Neuron (in vitro differentiated cells): ENCODE measurements at regions not wholly inside any gene's neighbourhood (a gene's known extent, or its start where the extent isn't known, plus 50 kb on each side); places are given as distances from the start of the nearest gene placed in this dataset.
"Not testable (repeated sequence)": the region's sequence is repeated elsewhere in the genome, so short reads cannot be mapped to it uniquely, and the experiment has no call there.

Experiments
- H2AFZ ChIP-seq: one replicate; pipeline ENCODE4 v1.6.1; 2013; ENCODE audit warnings: low read depth, mild to moderate bottlenecking, inconsistent platforms, low read length, moderate library complexity
- H3K27me3 ChIP-seq: one replicate; pipeline ENCODE4 v1.6.1; 2013; ENCODE audit warnings: low read length; ENCODE audit not compliant: insufficient read depth
- H3K36me3 ChIP-seq: one replicate; pipeline ENCODE4 v1.6.1; 2013; ENCODE audit warnings: low read length; ENCODE audit not compliant: insufficient read depth
- H3K4me1 ChIP-seq: one replicate; pipeline ENCODE4 v1.6.1; 2013; ENCODE audit warnings: low read length; ENCODE audit not compliant: insufficient read depth
- H3K4me3 ChIP-seq: 2 replicates; pipeline ENCODE4 v1.5.1; 2013; ENCODE audit warnings: mild to moderate bottlenecking, low read length, moderate library complexity
- H3K9me3 ChIP-seq: one replicate; pipeline ENCODE4 v1.6.1; 2013; ENCODE audit warnings: low read length

- Histone ChIP-seq H3K4me1 (peaks cover 8% of the 10 kb centered on the region), H3K36me3 (no peaks in the 10 kb centered on the region), H3K4me3 (no peak overlapping the region), H2AFZ (no peak overlapping the region), H3K9me3 (no peaks in the 10 kb centered on the region), H3K27me3 (peaks cover 2% of the 10 kb centered on the region)
Measured at GRCh38 chr2:219844401-219845091, 217.1 kb downstream of the SLC4A3 start.

DNA sequence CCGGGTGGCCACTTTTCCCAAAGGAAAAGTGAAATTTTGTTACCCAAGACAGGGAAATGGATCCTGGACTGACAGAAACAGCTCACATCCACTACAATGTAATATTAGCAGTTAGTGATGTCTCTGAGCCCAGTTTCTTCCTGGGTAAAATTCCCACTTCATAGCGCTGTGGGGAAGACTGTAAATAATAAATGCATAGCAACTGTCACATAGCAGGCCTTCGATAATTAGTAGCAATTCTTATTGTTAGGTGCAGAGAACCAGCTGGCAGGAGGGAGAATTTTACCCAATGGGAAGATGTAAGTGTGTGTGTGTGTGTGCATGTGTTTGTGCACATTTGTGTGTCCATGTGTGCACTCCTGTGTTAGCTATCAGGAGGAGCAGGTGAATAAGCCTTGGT, 221.5 kb downstream of the SLC4A3 start:
- peaks cover 2% of the 10 kb centered on the region for H3K27me3 ChIP-seq
- H3K4me1 ChIP-seq = peaks cover 8% of the 10 kb centered on the region
- no peak overlapping the region for H2AFZ ChIP-seq
- no peaks in the 10 kb centered on the region for H3K9me3 ChIP-seq
- H3K36me3 ChIP-seq = no peaks in the 10 kb centered on the region
- no peak overlapping the region for H3K4me3 ChIP-seq

DNA sequence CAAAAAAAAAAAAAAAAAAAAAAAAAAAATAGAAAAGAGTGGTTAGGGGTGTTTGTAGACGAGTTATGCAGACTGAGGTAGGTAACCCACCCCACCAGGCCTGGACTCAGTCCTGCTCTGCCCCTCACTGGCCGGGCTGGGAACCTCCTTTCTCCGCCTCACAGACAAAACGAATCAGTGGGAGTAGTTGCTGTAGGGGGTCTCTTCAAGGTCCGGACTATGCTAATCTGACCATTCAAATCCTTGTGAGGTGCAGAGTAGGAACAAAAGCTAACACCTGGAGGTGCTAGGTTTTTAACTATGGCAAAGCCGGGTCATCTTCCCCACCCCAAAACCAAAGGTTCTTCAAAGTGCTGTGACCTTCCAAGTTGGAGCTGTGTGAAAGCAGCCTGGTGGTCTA, 223.7 kb downstream of the SLC4A3 start:
- no peaks in the 10 kb centered on the region for H3K9me3 ChIP-seq
- H3K36me3 ChIP-seq = no peaks in the 10 kb centered on the region
- H2AFZ ChIP-seq = no peak overlapping the region
- peaks cover 2% of the 10 kb centered on the region for H3K27me3 ChIP-seq
- H3K4me1 ChIP-seq = peaks cover 2% of the 10 kb centered on the region
- H3K4me3 ChIP-seq = no peak overlapping the region

DNA sequence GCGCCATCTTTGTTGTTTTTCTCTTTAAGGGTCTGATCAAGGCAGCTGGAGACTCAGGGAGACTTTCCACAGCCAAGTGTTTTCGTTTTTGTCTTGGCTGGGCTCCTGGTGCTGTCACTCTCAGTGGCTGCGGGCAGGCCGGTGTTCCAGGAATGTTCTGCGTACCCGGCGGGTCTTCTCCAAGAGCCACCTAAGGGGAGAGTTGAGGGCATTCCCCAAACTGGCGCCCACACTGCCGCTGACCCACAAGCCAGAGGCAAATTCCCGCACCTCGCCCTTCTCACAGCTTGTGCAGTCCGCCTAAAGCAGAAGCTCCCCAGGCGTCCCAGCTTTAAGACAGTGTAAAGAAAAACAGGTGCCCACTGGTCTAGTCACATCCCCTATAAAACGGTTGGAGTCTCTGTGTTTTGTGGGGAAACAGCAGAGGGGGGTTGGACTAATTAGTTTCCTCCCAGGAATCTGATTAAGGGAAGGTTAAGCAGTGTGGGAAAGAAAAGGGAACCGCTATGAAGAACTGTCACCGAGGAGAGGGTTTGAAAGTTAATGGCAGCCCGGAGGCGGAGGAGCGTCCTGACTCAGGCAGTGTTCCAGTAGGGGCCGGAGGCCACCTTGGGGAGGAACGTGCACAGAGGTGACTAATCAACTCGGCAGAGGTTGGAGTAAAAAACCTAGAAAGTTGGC, 224.5 kb downstream of the SLC4A3 start:
- Histone ChIP-seq H3K4me3 (no peak overlapping the region), H3K9me3 (no peaks in the 10 kb centered on the region), H3K4me1 (peaks cover 2% of the 10 kb centered on the region), H3K36me3 (no peaks in the 10 kb centered on the region), H2AFZ (no peak overlapping the region), H3K27me3 (peaks cover 2% of the 10 kb centered on the region)

- Histone ChIP-seq H2AFZ (no peak overlapping the region), H3K4me3 (no peak overlapping the region), H3K36me3 (no peaks in the 10 kb centered on the region), H3K9me3 (no peaks in the 10 kb centered on the region), H3K4me1 (peaks cover 4% of the 10 kb centered on the region), H3K27me3 (peaks cover 2% of the 10 kb centered on the region)
Measured at GRCh38 chr2:219852626-219853025, 225.2 kb downstream of the SLC4A3 start.

DNA sequence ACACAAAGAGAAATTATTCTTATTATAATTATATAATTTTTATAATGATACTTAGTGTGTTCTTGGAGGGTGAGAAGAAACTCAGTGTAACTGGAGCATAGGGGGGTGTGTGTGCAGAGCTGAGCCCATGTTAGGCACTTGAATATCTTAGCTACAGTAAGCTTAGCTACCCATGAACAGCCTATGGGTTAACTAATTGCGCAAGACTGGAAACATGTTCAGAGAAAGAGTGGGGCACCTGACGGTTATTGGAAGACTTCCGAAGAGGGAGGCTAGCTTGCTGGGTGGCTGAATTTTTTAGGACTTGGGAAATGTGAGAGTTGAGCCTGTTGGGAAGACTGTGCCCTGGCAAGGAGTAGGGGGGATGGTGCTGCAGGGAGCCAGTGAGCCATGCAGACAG, 229.2 kb downstream of the SLC4A3 start:
- H3K36me3 ChIP-seq = no peaks in the 10 kb centered on the region
- no peak overlapping the region for H2AFZ ChIP-seq
- H3K9me3 ChIP-seq = no peaks in the 10 kb centered on the region
- no peaks in the 10 kb centered on the region for H3K27me3 ChIP-seq
- no peak overlapping the region for H3K4me3 ChIP-seq
- peaks cover 10% of the 10 kb centered on the region for H3K4me1 ChIP-seq

DNA sequence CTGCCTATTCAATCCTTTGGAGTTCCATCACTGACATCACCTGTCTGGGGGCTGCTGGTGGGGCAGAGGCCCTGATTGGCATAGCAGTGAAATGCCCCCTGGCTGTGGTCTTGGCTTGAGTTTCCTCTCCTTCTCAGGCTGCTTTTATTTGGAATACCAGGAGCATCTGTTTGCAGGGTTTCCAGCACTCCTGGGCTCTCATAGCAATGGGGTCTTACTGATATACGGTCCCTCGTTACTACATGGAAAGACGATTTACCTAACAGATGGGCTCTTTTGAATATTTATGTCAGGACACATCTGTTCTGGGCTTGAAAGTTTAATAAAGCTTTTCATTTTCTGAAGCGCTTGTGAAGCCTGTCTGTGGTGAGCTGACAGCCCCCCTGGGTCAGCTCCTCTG, 230.3 kb downstream of the SLC4A3 start:
- H3K36me3 ChIP-seq = no peaks in the 10 kb centered on the region
- peaks cover 10% of the 10 kb centered on the region for H3K4me1 ChIP-seq
- H2AFZ ChIP-seq = no peak overlapping the region
- no peaks in the 10 kb centered on the region for H3K27me3 ChIP-seq
- no peak overlapping the region for H3K4me3 ChIP-seq
- no peaks in the 10 kb centered on the region for H3K9me3 ChIP-seq

GRCh38 chr2:219861307-219861706, 233.9 kb downstream of the SLC4A3 start:
- Histone ChIP-seq H3K36me3 (no peaks in the 10 kb centered on the region), H3K4me3 (no peak overlapping the region), H3K9me3 (no peaks in the 10 kb centered on the region), H3K4me1 (peaks cover 17% of the 10 kb centered on the region), H3K27me3 (no peaks in the 10 kb centered on the region), H2AFZ (no peak overlapping the region)

- no peaks in the 10 kb centered on the region for H3K36me3 ChIP-seq
- no peaks in the 10 kb centered on the region for H3K9me3 ChIP-seq
- H3K27me3 ChIP-seq = no peaks in the 10 kb centered on the region
- H2AFZ ChIP-seq = no peak overlapping the region
- H3K4me1 ChIP-seq = peaks cover 7% of the 10 kb centered on the region
- no peak overlapping the region for H3K4me3 ChIP-seq
Measured at GRCh38 chr2:219864154-219864553, 236.7 kb downstream of the SLC4A3 start.

- Histone ChIP-seq H3K4me1 (peaks cover 31% of the 10 kb centered on the region), H3K9me3 (no peaks in the 10 kb centered on the region), H2AFZ (no peak overlapping the region), H3K4me3 (no peak overlapping the region), H3K27me3 (no peaks in the 10 kb centered on the region), H3K36me3 (no peaks in the 10 kb centered on the region)
Measured at GRCh38 chr2:219868635-219869034, 241.2 kb downstream of the SLC4A3 start.

DNA sequence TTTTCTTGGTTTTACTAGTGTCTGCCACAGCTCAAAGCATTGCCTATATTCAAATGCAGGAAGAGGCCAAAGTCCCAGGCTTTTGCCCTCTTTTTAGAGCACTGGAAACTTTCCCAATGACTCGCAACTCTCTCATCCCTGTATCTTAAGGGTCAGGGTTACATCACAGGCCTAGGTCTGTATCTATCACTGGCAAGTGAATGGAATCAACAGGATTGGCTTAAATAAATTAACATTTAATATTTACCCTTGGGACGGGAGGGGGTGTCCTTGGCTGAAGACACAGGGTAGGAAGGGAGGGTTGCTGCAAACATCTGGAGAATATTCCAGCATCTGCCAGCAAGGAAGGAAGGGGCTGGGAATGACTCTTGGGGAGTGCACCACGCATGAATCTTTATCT, 242.6 kb downstream of the SLC4A3 start:
- H3K36me3 ChIP-seq = no peaks in the 10 kb centered on the region

GRCh38 chr2:219871351-219871750, 243.9 kb downstream of the SLC4A3 start:
- Histone ChIP-seq H3K4me3 (no peak overlapping the region), H3K27me3 (no peaks in the 10 kb centered on the region), H3K4me1 (peaks cover 31% of the 10 kb centered on the region), H3K9me3 (no peaks in the 10 kb centered on the region), H2AFZ (peak overlapping the region; percentile 67), H3K36me3 (no peaks in the 10 kb centered on the region)

More for the DNA sequence above, 242.6 kb downstream of the SLC4A3 start:
- Histone ChIP-seq H3K27me3 (no peaks in the 10 kb centered on the region), H3K4me1 (peaks cover 31% of the 10 kb centered on the region), H3K4me3 (no peak overlapping the region), H3K9me3 (no peaks in the 10 kb centered on the region), H2AFZ (no peak overlapping the region)

- Histone ChIP-seq H3K36me3 (no peaks in the 10 kb centered on the region), H3K4me1 (peaks cover 30% of the 10 kb centered on the region), H3K27me3 (no peaks in the 10 kb centered on the region), H2AFZ (no peak overlapping the region), H3K9me3 (no peaks in the 10 kb centered on the region), H3K4me3 (no peak overlapping the region)
Measured at GRCh38 chr2:219875036-219875435, 247.6 kb downstream of the SLC4A3 start.

- peaks cover 23% of the 10 kb centered on the region for H3K4me1 ChIP-seq
- H3K27me3 ChIP-seq, H3K9me3 ChIP-seq, H2AFZ ChIP-seq, H3K4me3 ChIP-seq, H3K36me3 ChIP-seq: not testable (repeated sequence)
Measured at GRCh38 chr2:219875986-219876385, 248.6 kb downstream of the SLC4A3 start.
